Upper lobe of right lung (tissue), 1 donor: ENCODE measurements at regions not wholly inside any gene's neighbourhood (a gene's known extent, or its start where the extent isn't known, plus 50 kb on each side); places are given as distances from the start of the nearest gene placed in this dataset.

ENCODE experiments used
- ATAC-seq: fragments of 200-7000 bp; cut with Tn5 transposase; one replicate; pipeline ENCODE4 v1.9.1; 2020; ENCODE audit warnings: mild to moderate bottlenecking, moderate library complexity
- DNase-seq: peaks from one replicate; pipeline ENCODE4 v3.0.0-alpha.2; 2020
- H3K27ac ChIP-seq: fragments of 200-600 bp; one replicate; pipeline ENCODE4 v1.8.0; 2022
- H3K27me3 ChIP-seq: fragments of 200-600 bp; one replicate; pipeline ENCODE4 v1.8.0; 2022; ENCODE audit warnings: mild to moderate bottlenecking
- H3K36me3 ChIP-seq: fragments of 200-600 bp; one replicate; pipeline ENCODE4 v1.8.0; 2022
- H3K4me1 ChIP-seq: fragments of 200-600 bp; one replicate; pipeline ENCODE4 v1.8.0; 2022
- H3K4me3 ChIP-seq: fragments of 200-600 bp; one replicate; pipeline ENCODE4 v1.8.0; 2022; ENCODE audit warnings: mild to moderate bottlenecking
- H3K9me3 ChIP-seq: fragments of 200-600 bp; one replicate; pipeline ENCODE4 v1.8.0; 2022
- CTCF ChIP-seq: fragments of 200-600 bp; IDR thresholded peaks from one replicate; pipeline ENCODE4 v1.8.0; 2022; ENCODE audit warnings: antibody characterized with exemption
- intact Hi-C: fragments of 100-400 bp; cut with DNase I; formaldehyde crosslinking; loops from one replicate; pipeline ENCODE4 v1.11.0; 2022
- donor health status: DM: no; HTN: yes; CAD: no; lungs with severe emphysema.

- no peak for DNase-seq
- intact Hi-C loops: no loop called here
- no peak for ATAC-seq
- H3K27ac ChIP-seq: no peak overlapping the region
- no peak overlapping the region for H3K4me3 ChIP-seq
- H3K4me1 ChIP-seq: no peaks in the 10 kb centered on the region
- H3K27me3 ChIP-seq: no peaks in the 10 kb centered on the region
- H3K9me3 ChIP-seq: no peaks in the 10 kb centered on the region
- no peaks in the 10 kb centered on the region for H3K36me3 ChIP-seq
- no peak for TF ChIP-seq CTCF
Observed at GRCh38 chr9:80107931-80108660, 536.3 kb downstream of the TLE4 start.

GRCh38 chr9:80097476-80097875 lies 525.7 kb downstream of the TLE4 start:
- intact Hi-C loops: no loop called here
- no peak for TF ChIP-seq CTCF
- H3K9me3 ChIP-seq: no peaks in the 10 kb centered on the region
- no peak overlapping the region for H3K27ac ChIP-seq
- no peak for ATAC-seq
- H3K4me1 ChIP-seq: no peaks in the 10 kb centered on the region
- H3K4me3 ChIP-seq: no peak overlapping the region
- no peaks in the 10 kb centered on the region for H3K27me3 ChIP-seq
- no peaks in the 10 kb centered on the region for H3K36me3 ChIP-seq
- no peak for DNase-seq

- no peak for DNase-seq
- intact Hi-C loops: no loop called here
Observed at GRCh38 chr9:80094176-80094771, 522.5 kb downstream of the TLE4 start.

GRCh38 chr9:80093695-80094094 lies 521.9 kb downstream of the TLE4 start:
- H3K9me3 ChIP-seq: no peaks in the 10 kb centered on the region
- intact Hi-C loops: no loop called here
- no peaks in the 10 kb centered on the region for H3K4me1 ChIP-seq
- no peak for ATAC-seq
- no peaks in the 10 kb centered on the region for H3K27me3 ChIP-seq
- no peaks in the 10 kb centered on the region for H3K36me3 ChIP-seq
- DNase-seq: no peak
- TF ChIP-seq CTCF: no peak
- no peak overlapping the region for H3K27ac ChIP-seq
- no peak overlapping the region for H3K4me3 ChIP-seq

More at GRCh38 chr9:80094176-80094771, 522.5 kb downstream of the TLE4 start:
- TF ChIP-seq CTCF: no peak
- H3K4me3 ChIP-seq: no peak overlapping the region
- no peaks in the 10 kb centered on the region for H3K36me3 ChIP-seq
- H3K27me3 ChIP-seq: no peaks in the 10 kb centered on the region
- no peaks in the 10 kb centered on the region for H3K4me1 ChIP-seq
- H3K27ac ChIP-seq: no peak overlapping the region
- H3K9me3 ChIP-seq: no peaks in the 10 kb centered on the region
- ATAC-seq: no peak

GRCh38 chr9:80091526-80091925 lies 519.8 kb downstream of the TLE4 start:
- intact Hi-C loops: no loop called here
- H3K27ac ChIP-seq: no peak overlapping the region
- H3K27me3 ChIP-seq: no peaks in the 10 kb centered on the region
- DNase-seq: no peak
- no peaks in the 10 kb centered on the region for H3K9me3 ChIP-seq
- TF ChIP-seq CTCF: no peak
- no peak overlapping the region for H3K4me3 ChIP-seq
- no peak for ATAC-seq
- no peaks in the 10 kb centered on the region for H3K36me3 ChIP-seq
- no peaks in the 10 kb centered on the region for H3K4me1 ChIP-seq
